ENCODE measurements at regions not wholly inside any gene's neighbourhood (a gene's known extent, or its start where the extent isn't known, plus 50 kb on each side); places are given as distances from the start of the nearest gene placed in this dataset.

DNA sequence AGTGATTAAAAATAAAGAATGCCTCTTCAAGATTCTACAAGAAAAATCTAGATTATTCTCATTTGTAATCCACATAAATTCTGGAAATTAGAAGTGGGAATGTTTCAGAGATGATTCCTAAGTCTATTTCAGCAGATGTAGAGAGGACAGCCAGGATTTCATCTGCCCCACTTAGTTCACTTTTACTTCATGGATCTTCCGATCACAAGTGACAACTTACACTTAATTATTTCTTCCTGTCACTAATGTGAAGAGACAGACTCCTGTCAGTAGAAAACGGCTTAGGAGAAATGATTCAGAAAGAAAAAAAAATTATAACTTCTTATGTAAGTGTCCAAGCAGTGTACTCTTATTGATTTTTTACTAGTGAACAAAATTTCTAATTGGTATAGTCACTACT is 368.2 kb upstream of the SMIM30 start:
- no peak for DNase-seq (ENCODE audit: low read depth in 3 of 3, low spot score in 1 of 3)

DNA sequence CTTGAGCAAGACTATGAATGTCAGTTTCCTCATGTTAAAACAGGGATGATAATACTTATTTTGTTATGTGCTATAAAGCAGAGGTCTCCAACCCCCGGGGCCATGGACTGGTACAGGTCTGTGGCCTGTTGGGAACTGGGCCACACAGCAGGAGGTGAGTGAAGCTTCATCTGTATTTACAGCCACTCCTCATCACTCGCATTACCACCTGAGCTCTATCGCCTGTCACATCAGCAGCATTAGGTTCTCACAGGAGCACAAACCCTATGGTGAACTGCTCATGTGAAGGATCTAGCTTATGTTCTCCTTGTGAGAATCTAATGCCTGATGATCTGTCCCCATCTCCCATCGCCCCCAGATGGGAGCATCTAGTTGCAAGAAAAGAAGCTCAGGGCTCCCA is 365.3 kb upstream of the SMIM30 start:
- no peak for DNase-seq (ENCODE audit: low read depth in 3 of 3, low spot score in 1 of 3)

DNA sequence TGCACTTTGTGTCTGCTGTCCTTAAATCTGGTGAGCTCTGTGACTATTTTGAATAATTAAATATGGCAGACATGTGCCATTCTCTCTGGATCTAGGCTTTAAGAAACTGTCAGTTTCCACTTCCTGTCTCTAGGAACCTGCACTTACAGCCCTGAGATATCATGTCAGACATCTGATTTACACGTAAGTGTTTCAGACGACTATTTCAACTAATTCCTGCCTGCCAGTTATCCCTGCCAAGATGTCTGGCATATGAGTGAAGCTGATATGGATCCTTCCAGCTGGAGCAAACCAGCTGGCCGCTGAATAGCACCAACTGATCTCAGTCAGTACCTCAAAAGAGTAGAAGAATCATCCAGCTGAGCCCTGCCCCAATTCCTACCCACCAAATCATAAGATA is 362.2 kb upstream of the SMIM30 start:
- no peak for DNase-seq (ENCODE audit: low read depth in 3 of 3, low spot score in 1 of 3)

- no peak for DNase-seq (ENCODE audit: low read depth in 3 of 3, low spot score in 1 of 3)
These were observed 345.9 kb upstream of the SMIM30 start for GRCh38 chr7:113464096-113464855.

DNA sequence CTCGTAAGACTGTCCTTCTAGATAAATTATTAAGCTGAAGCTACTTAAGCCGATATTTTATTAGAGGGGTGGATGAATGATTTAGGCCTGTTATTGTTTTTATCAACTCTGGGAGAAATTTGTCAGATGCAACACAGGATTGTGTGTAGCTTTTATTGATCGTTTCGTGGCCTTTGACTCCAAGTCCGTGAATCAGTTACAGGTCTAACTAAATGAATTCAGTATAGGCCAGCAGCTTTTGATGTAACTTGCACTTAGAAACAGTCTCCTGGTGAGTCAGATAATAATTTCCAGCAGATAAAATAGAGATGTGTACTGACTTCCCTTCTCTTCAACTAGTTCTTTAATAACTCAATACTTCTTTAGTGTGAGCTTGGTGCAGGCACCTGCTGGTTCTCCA is 341.7 kb upstream of the SMIM30 start:
- no peak for DNase-seq (ENCODE audit: low read depth in 3 of 3, low spot score in 1 of 3)

DNA sequence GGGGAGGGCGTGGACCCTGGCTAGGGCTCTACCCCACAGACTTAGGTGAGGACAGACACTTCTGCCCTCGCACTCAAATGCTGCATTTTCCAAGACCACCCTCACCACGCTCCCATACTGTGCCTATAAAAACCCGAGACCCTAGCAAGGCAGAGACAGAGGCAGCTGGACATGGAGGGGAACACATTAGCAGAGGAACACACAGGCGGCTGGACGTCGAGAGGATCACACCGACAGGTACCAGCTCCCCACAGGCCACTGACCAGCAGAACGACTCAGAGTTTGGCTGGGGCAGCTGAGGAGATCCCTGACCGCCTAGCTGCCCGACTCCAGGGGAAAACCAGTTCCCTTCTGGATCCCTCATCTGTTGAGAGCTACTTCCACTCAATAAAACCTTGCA is 338.2 kb upstream of the SMIM30 start:
- DNase-seq (ENCODE audit: low read depth in 3 of 3, low spot score in 1 of 3), result no peak

- DNase-seq (ENCODE audit: low read depth in 3 of 3, low spot score in 1 of 3), result no peak
These were observed 336.3 kb upstream of the SMIM30 start for GRCh38 chr7:113454597-113455169.

DNA sequence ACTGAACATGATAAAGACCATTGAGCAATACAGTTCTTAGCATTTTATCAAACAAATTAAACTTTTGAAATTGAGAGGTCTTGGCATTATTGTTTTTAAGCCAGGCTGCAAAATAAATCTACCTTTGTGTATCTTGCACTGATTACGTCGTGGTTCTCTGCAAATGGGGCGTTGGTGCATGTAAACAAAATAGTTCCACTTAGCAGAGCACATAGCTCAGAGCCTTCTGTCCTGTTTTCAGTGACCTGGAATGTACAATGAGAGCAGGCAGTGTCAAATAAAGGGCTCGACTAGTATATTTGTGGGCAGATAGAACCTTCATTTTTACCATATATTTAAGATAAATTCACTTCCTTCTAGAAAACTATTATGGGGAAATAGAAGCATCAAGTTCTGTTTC is 333.9 kb upstream of the SMIM30 start:
- DNase-seq (ENCODE audit: low read depth in 3 of 3, low spot score in 1 of 3), result no peak

DNA sequence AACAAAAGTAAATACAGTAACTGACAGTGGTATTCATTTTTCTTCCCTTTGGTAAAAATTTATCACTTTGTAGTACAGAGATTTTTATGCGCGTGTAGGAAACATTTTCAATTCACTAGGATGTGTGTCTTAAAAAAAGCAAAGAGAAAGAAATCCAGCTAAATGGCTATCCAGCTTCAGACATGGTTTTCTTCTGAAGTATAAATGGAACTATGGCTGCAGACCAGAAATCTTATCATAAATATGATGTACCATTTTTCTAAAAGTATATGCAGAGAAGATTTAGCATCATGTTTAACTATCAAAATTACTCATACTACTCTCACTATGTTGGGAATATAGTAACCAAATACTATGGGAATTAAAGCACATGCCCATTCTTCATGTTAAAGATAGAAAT is 328.4 kb upstream of the SMIM30 start:
- no peak for DNase-seq (ENCODE audit: low read depth in 3 of 3, low spot score in 1 of 3)

DNA sequence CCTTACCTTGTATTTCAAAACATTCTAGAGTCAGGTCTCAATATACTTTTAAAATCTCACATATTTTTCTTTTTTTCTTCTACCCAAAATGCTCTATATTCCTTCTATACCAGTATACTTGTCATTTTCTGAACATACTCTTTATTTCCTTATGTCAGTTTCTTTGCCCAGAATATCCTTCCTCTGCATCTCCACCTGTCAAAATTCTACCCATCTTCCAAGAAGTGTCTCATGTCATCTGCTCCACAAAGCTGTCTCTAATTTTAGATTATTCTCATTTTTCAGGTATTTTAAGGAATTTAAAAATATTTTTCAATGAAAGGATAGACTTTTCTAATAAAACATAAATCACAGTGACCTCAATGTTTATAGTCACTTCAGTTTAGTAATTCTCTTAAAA is 328.0 kb upstream of the SMIM30 start:
- DNase-seq (ENCODE audit: low read depth in 3 of 3, low spot score in 1 of 3), result no peak

DNA sequence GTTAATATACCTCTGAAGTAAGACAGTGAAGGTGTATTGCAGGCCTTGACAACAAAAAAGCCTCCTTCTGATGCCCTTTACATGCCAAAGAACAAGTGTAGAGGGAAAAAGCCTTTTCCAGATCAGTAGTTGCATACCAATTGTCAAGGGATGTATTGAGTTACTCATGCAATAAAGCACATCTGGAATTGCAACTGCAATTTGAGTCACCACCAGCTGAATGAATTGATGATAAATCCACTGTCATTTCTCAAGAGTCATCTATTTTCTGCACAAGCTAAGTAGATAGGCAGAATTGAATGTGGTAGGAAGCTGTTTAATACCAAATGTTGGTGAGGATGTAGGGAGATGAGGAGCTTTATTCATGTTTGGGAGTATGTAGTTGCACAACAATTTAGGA is 325.9 kb upstream of the SMIM30 start:
- no peak for DNase-seq (ENCODE audit: low read depth in 3 of 3, low spot score in 1 of 3)

DNA sequence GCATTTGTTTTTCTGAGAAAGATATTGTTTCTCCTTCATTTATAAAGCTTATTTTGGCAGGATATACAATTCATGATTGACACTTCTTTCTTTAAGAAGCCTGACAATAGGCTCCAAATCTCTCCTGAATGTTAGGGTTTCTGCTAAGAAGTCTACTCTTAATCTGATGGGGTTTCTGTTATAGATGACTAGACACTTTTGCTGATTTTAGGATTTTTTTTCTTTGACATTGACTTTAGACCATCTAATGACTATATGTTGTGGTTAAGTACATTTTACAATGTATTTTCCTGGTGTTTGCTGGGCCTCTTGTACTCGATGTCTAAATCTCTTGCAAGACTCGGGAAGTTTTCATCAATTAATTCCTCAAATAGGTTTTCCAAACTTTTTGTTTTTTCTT is 321.8 kb upstream of the SMIM30 start:
- no peak for DNase-seq (ENCODE audit: low read depth in 3 of 3, low spot score in 1 of 3)

DNA sequence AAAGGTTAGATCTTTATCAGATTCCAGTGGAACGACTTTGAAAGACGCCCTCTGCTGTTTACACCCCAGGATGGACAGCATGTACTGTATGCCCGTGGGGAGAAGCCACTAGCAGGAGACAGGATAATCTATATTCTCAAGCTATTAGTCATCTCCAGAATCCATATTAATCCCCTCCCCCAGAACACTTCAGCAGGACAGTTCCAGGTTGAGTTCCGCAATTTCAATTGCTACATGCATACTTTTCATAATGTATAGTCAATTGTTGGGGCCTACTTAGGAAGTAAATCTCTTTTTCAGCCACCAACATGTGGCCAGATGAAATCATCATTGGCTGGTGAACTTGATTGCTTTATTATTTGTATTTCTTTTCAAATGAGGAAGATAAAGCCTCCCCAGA is 313.1 kb upstream of the SMIM30 start:
- DNase-seq (ENCODE audit: low read depth in 3 of 3, low spot score in 1 of 3), result no peak

GRCh38 chr7:113424185-113424817 is 305.9 kb upstream of the SMIM30 start:
- DNase-seq (ENCODE audit: low read depth in 3 of 3, low spot score in 1 of 3), result no peak

DNA sequence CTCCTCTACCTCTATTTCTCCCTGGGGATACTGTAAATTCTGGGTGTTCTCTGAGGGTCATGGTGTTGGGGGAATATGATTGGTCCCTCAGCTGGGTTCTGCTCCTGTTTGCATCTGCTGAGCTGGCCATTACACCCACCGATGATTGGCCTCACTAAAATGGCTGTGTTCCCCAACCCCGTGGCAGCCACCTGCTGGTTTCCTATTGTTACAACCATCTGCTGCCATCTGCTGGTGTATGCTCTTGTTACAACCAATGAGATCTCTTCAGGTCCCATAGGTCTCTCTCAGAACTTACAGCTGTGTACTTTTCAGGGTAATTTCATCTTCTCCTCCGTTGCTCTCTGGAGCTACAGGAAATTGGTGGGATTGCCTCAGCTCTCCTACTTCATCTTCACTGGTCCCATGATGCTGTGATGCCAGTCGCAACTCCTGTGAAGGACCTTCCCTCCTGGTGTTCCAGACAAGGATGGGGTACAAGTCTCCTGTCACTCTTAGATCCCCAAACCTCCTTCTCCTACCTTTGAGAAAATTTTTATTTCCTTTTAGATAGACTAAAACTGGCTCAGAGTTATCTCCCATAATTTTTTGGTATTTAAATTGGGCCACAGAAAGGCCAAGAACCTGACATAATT is 303.5 kb upstream of the SMIM30 start:
- peak; percentile 27 to 40 (median 38) for DNase-seq (ENCODE audit: low read depth in 3 of 3, low spot score in 1 of 3)

- no peak for DNase-seq (ENCODE audit: low read depth in 3 of 3, low spot score in 1 of 3)
These were observed 296.2 kb upstream of the SMIM30 start for GRCh38 chr7:113414401-113415035.

GRCh38 chr7:113412410-113412809 is 294.1 kb upstream of the SMIM30 start:
- DNase-seq (ENCODE audit: low read depth in 3 of 3, low spot score in 1 of 3), result no peak

DNA sequence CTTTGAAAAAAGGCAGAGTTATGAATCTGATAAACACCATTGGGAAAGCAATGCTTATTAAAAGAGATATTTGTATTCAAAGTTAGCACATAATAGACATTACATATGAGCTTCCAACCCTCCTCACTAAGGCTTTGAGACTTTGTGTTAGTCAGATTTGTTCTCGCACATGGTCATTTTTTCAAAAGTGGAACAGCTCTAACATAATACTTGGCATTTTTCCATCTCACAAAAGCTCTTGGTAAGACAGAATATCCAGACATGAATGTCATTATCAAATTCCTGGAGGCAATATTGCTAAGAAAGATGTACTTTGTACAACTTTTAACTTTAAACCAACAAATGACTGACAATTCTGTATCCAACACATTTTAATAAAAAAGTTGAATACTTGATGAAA is 292.4 kb upstream of the SMIM30 start:
- no peak for DNase-seq (ENCODE audit: low read depth in 3 of 3, low spot score in 1 of 3)

GRCh38 chr7:113408999-113409398 is 290.6 kb upstream of the SMIM30 start:
- DNase-seq (ENCODE audit: low read depth in 3 of 3, low spot score in 1 of 3), result no peak

- DNase-seq (ENCODE audit: low read depth in 3 of 3, low spot score in 1 of 3), result no peak
These were observed 287.1 kb upstream of the SMIM30 start for GRCh38 chr7:113405296-113406056.

- no peak for DNase-seq (ENCODE audit: low read depth in 3 of 3, low spot score in 1 of 3)
These were observed 285.9 kb upstream of the SMIM30 start for GRCh38 chr7:113404245-113404644.
